ENCODE measurements at regions not wholly inside any gene's neighbourhood (a gene's known extent, or its start where the extent isn't known, plus 50 kb on each side); places are given as distances from the start of the nearest gene placed in this dataset.
"Not testable (repeated sequence)": the region's sequence is repeated elsewhere in the genome, so short reads cannot be mapped to it uniquely, and the experiment has no call there.

- H3K4me3 ChIP-seq (ENCODE audit: low read depth, low read length) = no peak overlapping the region
- no peak for DNase-seq (ENCODE audit: low read depth, low spot score)
- CTCF ChIA-PET = no interaction called here
- no peak for TF ChIP-seq CTCF (IDR thresholded peaks at IDR 0.05; ENCODE audit: insufficient read depth, low read length, missing control alignments)
- POLR2A ChIA-PET = no interaction called here
These were observed 287.0 kb upstream of the SGCG start for GRCh38 chr13:22893777-22894176.

- ChIA-PET CTCF (no interaction called here), POLR2A (no interaction called here)
- DNase-seq (ENCODE audit: low read depth, low spot score) = no peak
- H3K4me3 ChIP-seq (ENCODE audit: low read depth, low read length) = no peak overlapping the region
- no peak for TF ChIP-seq CTCF (IDR thresholded peaks at IDR 0.05; ENCODE audit: insufficient read depth, low read length, missing control alignments)
These were observed 283.0 kb upstream of the SGCG start for GRCh38 chr13:22897571-22898314.

- DNase-seq (ENCODE audit: low read depth, low spot score); H3K4me3 ChIP-seq (ENCODE audit: low read depth, low read length); CTCF ChIA-PET; POLR2A ChIA-PET: not testable (repeated sequence)
These were observed 280.3 kb upstream of the SGCG start for GRCh38 chr13:22900416-22900951.

DNA sequence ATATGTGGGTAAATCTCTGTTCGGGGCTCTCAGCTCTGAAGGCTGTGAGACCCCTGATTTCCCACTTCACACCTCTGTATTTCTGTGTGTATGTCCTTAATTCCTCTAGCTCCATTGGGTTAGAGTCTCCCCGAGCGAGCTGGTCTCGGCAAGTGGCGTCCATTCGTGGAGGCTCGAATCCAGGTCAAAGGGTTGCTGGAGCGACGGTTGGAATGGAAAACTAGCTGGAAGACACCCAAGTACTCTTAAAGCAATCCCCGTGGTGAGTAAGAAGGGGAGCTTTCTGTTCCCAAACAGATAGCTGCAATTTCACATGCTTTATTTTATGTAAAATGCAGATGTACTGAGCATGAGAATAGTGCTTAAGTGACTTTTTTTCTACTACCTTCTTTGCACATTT is 277.5 kb upstream of the SGCG start:
- no peak for TF ChIP-seq CTCF (IDR thresholded peaks at IDR 0.05; ENCODE audit: insufficient read depth, low read length, missing control alignments)
- CTCF ChIA-PET = no interaction called here
- no peak overlapping the region for H3K4me3 ChIP-seq (ENCODE audit: low read depth, low read length)
- no peak for DNase-seq (ENCODE audit: low read depth, low spot score)
- POLR2A ChIA-PET = no interaction called here

DNA sequence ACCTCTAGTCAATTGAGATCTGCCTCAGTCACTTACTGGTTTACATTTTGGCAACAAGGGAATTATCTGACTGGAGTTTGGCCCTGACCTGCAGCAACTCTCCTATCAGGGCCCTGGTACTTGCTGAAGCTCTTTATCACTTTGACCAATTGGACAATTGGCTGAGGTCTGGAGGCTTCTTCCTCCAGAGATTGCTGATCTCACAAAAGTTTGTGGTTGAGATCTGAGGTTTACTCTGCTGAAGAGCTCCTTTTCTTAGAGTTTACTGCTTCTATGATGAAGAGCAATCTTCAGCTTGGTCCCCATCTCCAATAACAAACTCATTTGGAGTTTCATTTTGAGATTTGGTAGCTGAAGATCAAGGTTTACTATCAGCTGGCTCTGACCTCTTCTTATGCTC is 276.9 kb upstream of the SGCG start:
- CTCF ChIA-PET = no interaction called here

DNA sequence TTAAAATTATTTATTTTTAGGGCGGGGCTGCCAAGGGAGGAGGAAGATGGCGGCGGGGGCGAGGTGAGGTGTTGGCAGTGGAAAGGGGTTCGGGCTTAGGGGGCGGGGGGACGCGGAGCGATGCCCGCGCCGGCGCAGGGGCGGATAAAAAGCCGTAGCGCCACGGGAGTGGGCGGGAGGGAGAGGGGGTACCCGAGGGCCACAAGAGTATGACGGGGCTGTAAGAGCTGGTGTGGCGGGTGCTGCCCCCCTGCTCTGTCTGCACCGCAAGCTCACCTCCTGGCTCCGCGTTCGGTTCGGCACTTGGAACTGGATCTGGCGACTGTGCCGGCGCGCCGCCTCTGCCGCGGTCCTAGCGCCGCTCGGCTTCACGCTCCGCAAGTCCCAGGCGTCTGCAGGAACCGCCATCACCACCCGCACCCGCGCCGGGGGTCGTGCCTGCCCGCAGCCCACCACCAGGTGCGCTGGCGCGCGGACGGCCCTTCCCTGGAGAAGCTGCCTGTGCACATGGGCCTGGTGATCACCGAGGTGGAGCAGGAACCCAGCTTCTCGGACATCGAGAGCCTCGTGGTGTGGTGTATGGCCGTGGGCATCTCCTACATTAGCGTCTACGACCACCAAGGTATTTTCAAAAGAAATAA is 265.2 kb upstream of the SGCG start:
- CTCF ChIA-PET = no interaction called here

More for the DNA sequence above, 276.9 kb upstream of the SGCG start:
- POLR2A ChIA-PET = no interaction called here
- no peak overlapping the region for H3K4me3 ChIP-seq (ENCODE audit: low read depth, low read length)
- DNase-seq (ENCODE audit: low read depth, low spot score) = no peak
- no peak for TF ChIP-seq CTCF (IDR thresholded peaks at IDR 0.05; ENCODE audit: insufficient read depth, low read length, missing control alignments)

DNA sequence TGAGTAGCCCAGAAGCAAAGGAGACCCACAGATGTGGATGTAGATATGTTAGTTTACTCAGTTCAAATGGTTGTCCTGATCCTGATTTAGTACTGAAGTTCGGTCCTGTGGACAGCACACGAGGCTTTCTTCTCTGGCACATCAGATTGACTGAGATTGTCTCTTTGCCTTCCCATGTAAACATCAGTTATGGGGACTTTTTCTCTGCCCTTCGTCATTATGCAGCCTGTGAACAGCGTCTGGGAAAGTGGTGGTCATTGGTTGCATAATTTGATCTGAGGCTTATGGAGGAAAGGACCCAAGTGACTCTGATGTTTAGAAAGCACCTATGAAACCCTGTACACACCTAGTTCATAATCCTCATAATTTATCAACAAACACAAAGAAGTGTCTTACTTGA is 264.5 kb upstream of the SGCG start:
- POLR2A ChIA-PET; CTCF ChIA-PET; H3K4me3 ChIP-seq (ENCODE audit: low read depth, low read length); DNase-seq (ENCODE audit: low read depth, low spot score): not testable (repeated sequence)

More for the DNA sequence above, 265.2 kb upstream of the SGCG start:
- peak overlapping the region; percentile 66 for H3K4me3 ChIP-seq (ENCODE audit: low read depth, low read length)
- TF ChIP-seq CTCF (IDR thresholded peaks at IDR 0.05; ENCODE audit: insufficient read depth, low read length, missing control alignments) = no peak
- no peak for DNase-seq (ENCODE audit: low read depth, low spot score)
- POLR2A ChIA-PET = no interaction called here
